Right ventricle myocardium superior (tissue), 1 donor: ENCODE measurements at regions not wholly inside any gene's neighbourhood (a gene's known extent, or its start where the extent isn't known, plus 50 kb on each side); places are given as distances from the start of the nearest gene placed in this dataset.

ENCODE experiments used
- ATAC-seq: fragments of 200-7000 bp; cut with Tn5 transposase; one replicate; pipeline ENCODE4 v1.9.1; 2020; ENCODE audit warnings: mild to moderate bottlenecking; ENCODE audit not compliant: poor library complexity
- DNase-seq: peaks from one replicate; pipeline ENCODE4 v3.0.0-alpha.2; 2020
- intact Hi-C: fragments of 100-400 bp; cut with DNase I; formaldehyde crosslinking; loops from one replicate; pipeline ENCODE4 v1.11.2; 2022
- donor health status: DM: no; HTN: yes; CAD: no; lungs with severe emphysema.

- no peak for DNase-seq
- ATAC-seq = no peak
- intact Hi-C loops = no loop called here
Observed at GRCh38 chr11:19661827-19662226, 50.8 kb upstream of the NAV2 start.

DNA sequence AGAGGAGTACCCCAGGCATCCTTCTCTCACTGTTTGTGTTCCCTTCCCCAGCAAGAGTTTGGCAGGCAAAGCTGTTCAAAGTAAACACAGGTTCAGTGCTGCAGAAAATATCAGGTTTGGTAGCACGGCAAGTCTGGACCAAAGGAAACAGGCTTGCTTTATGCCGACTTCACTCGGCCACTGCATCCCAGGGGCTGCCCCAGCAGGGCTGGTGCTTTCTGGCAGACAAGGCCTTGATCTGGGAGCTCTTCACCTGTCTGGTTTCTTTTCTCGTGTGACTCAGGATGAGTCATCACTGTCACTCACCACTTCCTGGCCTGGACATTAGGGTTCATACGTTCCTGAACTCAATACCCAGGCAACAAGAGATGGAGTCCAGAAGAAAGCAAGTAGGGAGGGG is 52.6 kb upstream of the NAV2 start:
- ATAC-seq (no peak), DNase-seq (no peak)
- intact Hi-C loops = no loop called here

DNA sequence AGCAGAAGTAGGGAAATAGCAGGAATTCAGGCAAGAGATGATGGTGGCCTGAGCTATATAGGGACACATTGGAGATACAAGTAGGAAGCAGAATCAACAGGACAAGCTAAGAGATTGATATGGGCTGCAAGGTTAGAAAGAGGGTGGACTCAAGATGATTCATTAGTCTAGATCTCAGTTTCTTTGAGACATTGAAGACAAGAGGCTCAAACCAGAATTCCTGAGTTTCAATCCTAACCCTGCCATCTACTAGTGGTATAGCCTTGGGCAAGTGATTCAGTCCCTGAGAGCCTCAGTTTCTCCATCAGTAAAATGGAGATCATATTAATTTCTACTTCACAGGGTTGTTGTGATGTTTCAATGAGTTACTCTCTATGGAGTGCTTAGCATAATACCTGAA is 53.1 kb upstream of the NAV2 start:
- intact Hi-C loops = no loop called here
- ATAC-seq (no peak), DNase-seq (no peak)

DNA sequence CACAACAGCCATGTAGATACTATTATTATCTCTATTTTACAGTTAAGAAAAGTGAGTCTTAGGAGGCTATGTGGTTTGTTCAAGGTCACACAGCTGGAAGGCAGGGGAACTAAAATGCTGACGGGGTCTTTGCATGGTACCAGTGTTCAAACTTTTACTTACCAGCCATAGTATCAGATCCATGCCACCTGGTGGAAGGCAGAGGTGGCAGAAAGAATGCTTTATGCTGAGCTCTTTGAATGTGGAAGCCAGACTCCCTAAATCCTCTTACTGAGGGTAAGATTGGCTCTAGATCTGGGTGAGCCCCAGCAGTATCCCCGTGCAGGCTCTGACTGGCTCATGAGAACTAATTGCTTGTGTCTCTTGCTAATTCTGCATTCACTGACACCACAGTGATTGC is 54.3 kb upstream of the NAV2 start:
- no peak for DNase-seq
- ATAC-seq = no peak
- intact Hi-C loops = no loop called here

DNA sequence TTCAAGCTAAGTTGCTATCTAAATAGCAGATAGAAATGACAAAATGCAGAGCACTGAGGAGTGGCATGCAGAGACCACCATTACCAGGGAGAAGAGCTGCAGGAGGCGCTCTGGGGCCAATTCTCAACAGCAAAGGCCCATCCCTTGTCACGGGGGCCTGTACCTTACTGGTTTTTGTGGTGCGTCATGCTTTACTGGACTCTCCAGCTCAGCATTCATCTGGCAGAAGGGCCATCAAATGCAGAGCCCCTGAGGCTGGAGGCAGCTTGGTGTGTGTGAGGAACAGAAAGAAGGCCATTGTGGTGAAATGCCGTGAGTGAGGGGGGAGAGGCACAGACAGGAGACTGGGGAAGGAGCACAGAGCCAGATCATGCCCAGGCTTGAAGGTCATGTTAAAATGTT is 56.5 kb upstream of the NAV2 start:
- ATAC-seq = no peak
- DNase-seq = no peak
- intact Hi-C loops = no loop called here

- no peak for ATAC-seq
Observed at GRCh38 chr11:19652623-19653375, 59.8 kb upstream of the NAV2 start.

DNA sequence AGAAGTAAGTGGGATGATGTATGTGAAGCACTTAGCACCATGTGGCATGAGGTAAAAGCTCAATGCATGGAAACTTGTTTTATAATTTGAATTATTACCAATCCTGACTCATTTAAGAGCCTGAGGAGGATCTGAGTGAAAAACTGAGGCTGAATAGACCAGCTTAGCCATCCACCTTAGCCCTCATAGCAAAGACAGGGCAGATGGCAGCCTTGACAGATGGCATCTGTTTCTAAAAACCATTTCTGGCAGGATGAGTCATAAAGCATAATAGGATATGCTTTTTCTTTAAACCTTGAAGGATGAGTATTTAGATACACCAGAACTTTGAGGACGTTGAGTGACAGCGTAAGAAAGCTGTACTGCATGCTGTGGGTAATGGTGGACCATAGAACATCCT is 61.0 kb upstream of the NAV2 start:
- intact Hi-C loops = no loop called here
- ATAC-seq (no peak), DNase-seq (no peak)

More at GRCh38 chr11:19652623-19653375, 59.8 kb upstream of the NAV2 start:
- DNase-seq = no peak
- intact Hi-C loops = no loop called here

GRCh38 chr11:19651028-19651427 is 61.6 kb upstream of the NAV2 start:
- intact Hi-C loops = no loop called here
- ATAC-seq (no peak), DNase-seq (no peak)

DNA sequence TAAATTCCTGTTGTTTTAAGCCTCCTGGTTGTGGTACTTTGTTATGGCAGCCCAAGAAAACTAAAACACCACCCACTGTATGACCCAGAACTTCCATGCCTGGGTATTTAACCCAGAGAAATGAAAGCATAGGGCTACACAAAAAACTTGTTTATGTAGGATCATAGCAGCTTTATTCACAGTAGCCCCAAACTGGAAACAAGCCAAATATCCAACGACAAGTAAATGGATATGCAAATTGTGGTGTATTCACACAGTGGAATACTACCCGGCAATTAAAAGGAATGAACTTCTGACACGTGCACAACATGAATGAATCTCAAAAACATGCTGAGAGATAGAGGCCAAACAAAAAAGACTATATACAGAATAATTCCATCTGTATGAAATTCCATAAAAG is 62.2 kb upstream of the NAV2 start:
- no peak for DNase-seq
- intact Hi-C loops = no loop called here
- ATAC-seq = no peak

- DNase-seq (no peak), ATAC-seq (no peak)
- intact Hi-C loops = no loop called here
Observed at GRCh38 chr11:19649751-19650150, 62.9 kb upstream of the NAV2 start.

GRCh38 chr11:19648321-19648720 is 64.3 kb upstream of the NAV2 start:
- no peak for ATAC-seq
- DNase-seq = no peak
- intact Hi-C loops = no loop called here

DNA sequence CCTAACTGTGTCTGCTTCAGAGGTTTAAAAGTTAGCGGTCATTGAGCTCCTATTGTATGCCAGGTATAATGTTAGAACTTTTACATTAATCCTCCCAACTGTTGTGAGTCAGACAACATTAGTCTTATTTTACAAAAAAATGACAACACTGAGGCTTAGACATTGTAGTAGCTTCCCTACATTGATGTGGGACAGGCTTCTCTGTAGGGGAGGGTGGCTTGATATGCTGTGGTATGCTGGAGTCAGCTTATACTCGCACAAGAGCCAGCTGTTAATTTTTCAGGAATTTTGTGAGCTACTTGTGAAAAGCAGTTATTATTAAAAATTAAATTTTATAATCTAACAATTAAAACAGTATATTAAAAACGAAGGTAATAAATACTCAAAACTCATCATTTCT is 64.8 kb upstream of the NAV2 start:
- DNase-seq (no peak), ATAC-seq (no peak)
- intact Hi-C loops = no loop called here

- intact Hi-C loops = no loop called here
- DNase-seq = no peak
- no peak for ATAC-seq
Observed at GRCh38 chr11:19646921-19647320, 65.7 kb upstream of the NAV2 start.

DNA sequence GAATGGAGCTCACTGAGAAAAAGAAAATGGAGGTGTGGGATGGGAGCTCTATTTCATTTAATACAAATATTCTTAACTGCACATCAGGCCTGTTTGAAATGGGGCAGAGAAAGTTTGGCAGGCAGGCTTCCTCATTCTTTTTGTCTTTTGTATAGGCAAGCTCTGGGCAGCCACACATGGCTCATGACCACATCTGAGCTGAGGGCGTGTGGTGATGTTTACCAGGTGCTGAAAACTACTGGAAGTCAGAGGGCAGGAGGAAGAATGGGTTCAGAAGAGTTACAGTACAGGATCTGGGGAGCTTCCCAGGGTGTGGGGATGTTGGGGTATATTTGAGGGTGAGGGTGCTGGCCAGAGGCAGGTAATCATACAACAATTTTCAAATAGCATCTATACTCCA is 66.3 kb upstream of the NAV2 start:
- intact Hi-C loops = no loop called here
- DNase-seq (no peak), ATAC-seq (peak; percentile 59)

DNA sequence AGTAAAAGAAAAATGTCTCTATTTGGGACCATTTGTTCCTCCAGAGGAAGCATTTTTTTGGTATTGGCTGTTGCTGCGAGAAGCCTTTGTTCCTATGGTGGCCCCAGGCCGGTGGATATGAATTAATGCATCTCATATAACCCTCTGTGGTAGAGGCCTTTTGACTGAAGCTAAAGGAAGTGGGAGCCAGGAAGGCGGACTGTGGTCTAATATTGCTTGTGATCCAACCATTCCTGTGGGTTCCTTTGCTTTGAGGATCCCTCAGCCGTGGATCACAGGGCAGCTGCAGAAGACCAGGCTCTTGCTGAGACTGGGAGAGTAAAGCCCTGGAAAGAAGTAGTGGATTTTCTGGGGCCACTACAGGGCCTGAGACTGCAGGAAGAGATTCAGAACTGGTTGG is 68.3 kb upstream of the NAV2 start:
- DNase-seq (no peak), ATAC-seq (no peak)
- intact Hi-C loops = no loop called here

GRCh38 chr11:19642185-19643158 is 70.2 kb upstream of the NAV2 start:
- ATAC-seq = peak; percentile 67
- DNase-seq = no peak
- intact Hi-C loops = no loop called here

DNA sequence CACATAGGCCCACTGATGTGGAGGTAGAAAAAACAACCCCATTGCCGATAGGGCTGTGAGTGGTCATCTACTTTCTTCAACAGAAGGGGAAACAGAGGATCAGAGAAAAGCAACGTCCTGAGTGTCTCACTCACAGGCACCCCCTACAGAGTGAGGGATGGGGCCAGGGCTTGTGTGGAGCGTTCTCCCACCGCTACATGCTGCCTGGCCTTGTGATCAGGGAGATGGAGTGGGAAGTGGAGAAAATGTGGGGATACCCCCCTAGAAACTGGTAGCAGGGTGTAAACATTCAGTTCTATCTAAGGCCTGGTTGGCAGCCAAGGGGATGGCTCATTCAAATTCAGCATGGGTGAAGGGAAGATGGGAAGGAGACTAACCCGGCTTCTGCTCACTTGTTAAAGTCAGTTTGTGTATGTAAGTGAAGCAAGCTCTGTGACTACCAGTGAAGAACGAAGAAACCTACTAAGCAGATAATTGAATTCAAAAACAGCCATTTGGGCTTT is 73.0 kb upstream of the NAV2 start:
- intact Hi-C loops = no loop called here
- no peak for DNase-seq
- ATAC-seq = no peak

GRCh38 chr11:19635332-19635731 is 77.3 kb upstream of the NAV2 start:
- no peak for ATAC-seq
- no peak for DNase-seq

GRCh38 chr11:19633276-19633675 is 79.4 kb upstream of the NAV2 start:
- intact Hi-C loops = no loop called here
- ATAC-seq (peak; percentile 87), DNase-seq (peak; percentile 72)

More at GRCh38 chr11:19635332-19635731, 77.3 kb upstream of the NAV2 start:
- intact Hi-C loops = no loop called here

- intact Hi-C loops = no loop called here
- DNase-seq = no peak
- no peak for ATAC-seq
Observed at GRCh38 chr11:19632499-19632834, 80.2 kb upstream of the NAV2 start.
